ENCODE measurements at regions not wholly inside any gene's neighbourhood (a gene's known extent, or its start where the extent isn't known, plus 50 kb on each side); places are given as distances from the start of the nearest gene placed in this dataset.

DNA sequence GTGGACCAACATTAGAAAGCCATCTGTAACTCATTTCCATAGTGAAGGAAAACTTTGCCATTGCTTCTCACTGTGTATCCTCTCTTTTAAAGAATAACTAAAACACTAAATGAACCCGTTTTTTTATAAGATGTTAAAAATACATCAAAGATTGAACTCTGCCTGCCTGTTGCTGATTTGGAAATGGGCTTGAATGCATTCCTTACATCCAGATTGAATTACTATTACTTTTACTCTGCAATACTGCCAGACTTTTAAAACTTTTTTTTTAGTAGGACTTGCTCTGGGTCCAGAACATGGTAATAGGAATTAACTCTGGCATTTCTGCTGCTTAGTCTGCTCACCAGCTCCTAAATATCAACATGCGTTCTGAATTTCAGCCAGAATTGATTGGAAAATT is 176.8 kb upstream of the PAPPA start (continued):
- TF ChIP-seq SOX5 (CRISPR knock-in tag; IDR thresholded peaks at IDR 0.05; ENCODE audit: borderline replicate concordance), result no peak
- no peak for TF ChIP-seq ZNF552 (CRISPR knock-in tag; IDR thresholded peaks at IDR 0.05; ENCODE audit: borderline replicate concordance)
- TF ChIP-seq ZFP41 (CRISPR knock-in tag; IDR thresholded peaks at IDR 0.05; ENCODE audit: borderline replicate concordance), result no peak
- TF ChIP-seq GATAD2A (CRISPR knock-in tag; IDR thresholded peaks at IDR 0.05), result no peak

DNA sequence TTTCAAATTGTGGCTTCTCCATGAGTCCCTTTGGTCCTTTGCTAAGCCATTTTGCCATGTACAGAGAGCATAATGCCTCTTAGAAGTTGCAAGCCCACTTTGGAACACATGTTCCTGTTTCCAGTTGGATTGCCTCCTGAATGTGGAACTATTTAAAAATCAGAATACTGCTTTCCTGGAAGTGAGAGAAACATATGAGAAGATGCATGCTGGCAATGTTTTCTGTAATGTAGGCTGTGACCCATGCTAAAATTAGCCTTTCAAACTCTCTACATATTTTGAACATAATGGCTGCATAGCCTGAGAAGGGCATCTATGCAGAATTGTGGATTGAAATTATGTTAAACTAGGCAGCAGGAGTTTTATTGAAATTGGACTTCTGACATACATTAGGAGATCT is 175.5 kb upstream of the PAPPA start:
- Histone ChIP-seq H3K9me3 (ENCODE audit: low read length) (no peaks in the 10 kb centered on the region), H3K36me3 (replicated peaks in 1 of 2; ENCODE audit: control insufficient read depth in 1 of 2, insufficient read depth in 2 of 2, low read length in 2 of 2) (no peaks in the 10 kb centered on the region), H4K20me1 (ENCODE audit: insufficient read depth, low read length) (no peaks in the 10 kb centered on the region), H3K4me2 (ENCODE audit: low read depth, low read length) (no peak overlapping the region), H2AFZ (ENCODE audit: low read length) (no peak overlapping the region), H3K79me2 (ENCODE audit: insufficient read depth, low read length) (no peaks in the 10 kb centered on the region), H3K27me3 (ENCODE audit: control insufficient read depth in 1 of 2, insufficient read depth in 2 of 2, low read length in 2 of 2) (no peaks in the 10 kb centered on the region), H3K4me1 (ENCODE audit: insufficient read depth, low read length) (no peaks in the 10 kb centered on the region; the same call in 1 of the 2 replicates), H3K9ac (ENCODE audit: insufficient read depth, low read depth, low read length) (no peak overlapping the region), H3K27ac (ENCODE audit: extremely low read length, insufficient read depth, low read length) (no peak overlapping the region), H3K4me3 (replicated peaks in 1 of 3; ENCODE audit: insufficient read depth in 1 of 3, low read depth in 2 of 3, low read length in 3 of 3) (no peak overlapping the region)
- ChIA-PET CTCF (ENCODE audit: low intra/inter-chr PET ratio, low total read pairs) (no interaction called here), POLR2A (interaction anchor here (1.3 kb wide), 1 partner anchor 34 kb away, joined by 4 read pairs; no protein-coding TSS in a partner anchor)
- FAIRE-seq, result no peak
- DNase-seq (ENCODE audit: low spot score), result no peak
- in situ Hi-C loops (cut with HindIII; ENCODE audit: extremely low pct_ligation_motif_present, low pct_unique_long_range_greater_than_20kb) (no loop called here), intact Hi-C loops (cut with micrococcal nuclease; ENCODE audit: unreplicated experiment) (no loop called here)
- BruUV-seq (replicated peaks), result no TSS peak
- ATAC-seq, result no peak
- no peak for TF ChIP-seq NFE2L2 (IDR thresholded peaks at IDR 0.05; ENCODE audit: low read length)
- TF ChIP-seq, protein P1, sequence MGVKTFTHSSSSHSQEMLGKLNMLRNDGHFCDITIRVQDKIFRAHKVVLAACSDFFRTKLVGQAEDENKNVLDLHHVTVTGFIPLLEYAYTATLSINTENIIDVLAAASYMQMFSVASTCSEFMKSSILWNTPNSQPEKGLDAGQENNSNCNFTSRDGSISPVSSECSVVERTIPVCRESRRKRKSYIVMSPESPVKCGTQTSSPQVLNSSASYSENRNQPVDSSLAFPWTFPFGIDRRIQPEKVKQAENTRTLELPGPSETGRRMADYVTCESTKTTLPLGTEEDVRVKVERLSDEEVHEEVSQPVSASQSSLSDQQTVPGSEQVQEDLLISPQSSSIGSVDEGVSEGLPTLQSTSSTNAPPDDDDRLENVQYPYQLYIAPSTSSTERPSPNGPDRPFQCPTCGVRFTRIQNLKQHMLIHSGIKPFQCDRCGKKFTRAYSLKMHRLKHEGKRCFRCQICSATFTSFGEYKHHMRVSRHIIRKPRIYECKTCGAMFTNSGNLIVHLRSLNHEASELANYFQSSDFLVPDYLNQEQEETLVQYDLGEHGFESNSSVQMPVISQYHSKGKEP (CRISPR knock-in tag; IDR thresholded peaks at IDR 0.05), result no peak
- no peak for TF ChIP-seq ZNF543 (CRISPR knock-in tag; IDR thresholded peaks at IDR 0.05)
- TF ChIP-seq MXI1 (IDR thresholded peaks at IDR 0.05; ENCODE audit: borderline replicate concordance, low read depth, low read length), result no peak
- TF ChIP-seq EZH2 (conservative IDR thresholded peaks at IDR 0.05; ENCODE audit: low read depth, low read length), result no peak
- TF ChIP-seq MAFF (IDR thresholded peaks at IDR 0.05; ENCODE audit: low read depth, low read length), result no peak
- TF ChIP-seq ZNF749 (CRISPR knock-in tag; IDR thresholded peaks at IDR 0.05; ENCODE audit: borderline replicate concordance), result no peak
- no peak for TF ChIP-seq ZNF552 (CRISPR knock-in tag; IDR thresholded peaks at IDR 0.05; ENCODE audit: borderline replicate concordance)
- TF ChIP-seq CREB1 (IDR thresholded peaks at IDR 0.05), result no peak
- TF ChIP-seq CREB1 (CRISPR knock-in tag; IDR thresholded peaks at IDR 0.05), result no peak
- no peak for TF ChIP-seq ZNF451 (CRISPR knock-in tag; IDR thresholded peaks at IDR 0.05)
- no peak for TF ChIP-seq ZSCAN21 (CRISPR knock-in tag; IDR thresholded peaks at IDR 0.05; ENCODE audit: borderline replicate concordance)
- TF ChIP-seq, protein P2, sequence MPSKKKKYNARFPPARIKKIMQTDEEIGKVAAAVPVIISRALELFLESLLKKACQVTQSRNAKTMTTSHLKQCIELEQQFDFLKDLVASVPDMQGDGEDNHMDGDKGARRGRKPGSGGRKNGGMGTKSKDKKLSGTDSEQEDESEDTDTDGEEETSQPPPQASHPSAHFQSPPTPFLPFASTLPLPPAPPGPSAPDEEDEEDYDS (CRISPR knock-in tag; IDR thresholded peaks at IDR 0.05), result no peak
